ENCODE measurements at regions not wholly inside any gene's neighbourhood (a gene's known extent, or its start where the extent isn't known, plus 50 kb on each side); places are given as distances from the start of the nearest gene placed in this dataset.

- DNase-seq, result no peak
Measured at GRCh38 chr14:53606203-53606602, 350.4 kb downstream of the BMP4 start.

- no peak for DNase-seq
Measured at GRCh38 chr14:53605562-53605961, 351.1 kb downstream of the BMP4 start.

GRCh38 chr14:53603994-53604393 is 352.6 kb downstream of the BMP4 start:
- DNase-seq, result no peak

GRCh38 chr14:53601409-53601808 is 355.2 kb downstream of the BMP4 start:
- DNase-seq, result no peak

- no peak for DNase-seq
Measured at GRCh38 chr14:53599221-53599945, 357.2 kb downstream of the BMP4 start.

- no peak for DNase-seq
Measured at GRCh38 chr14:53596853-53597525, 359.6 kb downstream of the BMP4 start.

- DNase-seq, result peak; percentile 41
Measured at GRCh38 chr14:53591816-53592215, 364.8 kb downstream of the BMP4 start.

GRCh38 chr14:53581504-53581903 is 375.1 kb downstream of the BMP4 start:
- no peak for DNase-seq

GRCh38 chr14:53571641-53572328 is 384.8 kb downstream of the BMP4 start:
- peak; percentile 4 for DNase-seq

- DNase-seq, result no peak
Measured at GRCh38 chr14:53570411-53571387, 385.9 kb downstream of the BMP4 start.

GRCh38 chr14:53569446-53569845 is 387.2 kb downstream of the BMP4 start:
- DNase-seq, result no peak

- DNase-seq, result no peak
Measured at GRCh38 chr14:53567236-53567780, 389.3 kb downstream of the BMP4 start.

GRCh38 chr14:53564870-53565269 is 391.8 kb downstream of the BMP4 start:
- DNase-seq, result no peak

- DNase-seq, result no peak
Measured at GRCh38 chr14:53563628-53564027, 393.0 kb downstream of the BMP4 start.

GRCh38 chr14:53553221-53553620 is 400.1 kb upstream of the DDHD1 start:
- no peak for DNase-seq

- DNase-seq, result no peak
Measured at GRCh38 chr14:53551862-53552261, 398.7 kb upstream of the DDHD1 start.

- no peak for DNase-seq
Measured at GRCh38 chr14:53550776-53551175, 397.7 kb upstream of the DDHD1 start.

GRCh38 chr14:53549956-53550355 is 396.8 kb upstream of the DDHD1 start:
- no peak for DNase-seq

- DNase-seq, result no peak
Measured at GRCh38 chr14:53547593-53547992, 394.5 kb upstream of the DDHD1 start.

- DNase-seq, result no peak
Measured at GRCh38 chr14:53545217-53545616, 392.1 kb upstream of the DDHD1 start.

GRCh38 chr14:53542732-53543131 is 389.6 kb upstream of the DDHD1 start:
- DNase-seq, result peak; percentile 76

GRCh38 chr14:53541411-53541810 is 388.3 kb upstream of the DDHD1 start:
- DNase-seq, result no peak

All from fibroblast of skin of abdomen (primary cell).